Thyroid gland (tissue), 4 donors: ENCODE measurements at regions not wholly inside any gene's neighbourhood (a gene's known extent, or its start where the extent isn't known, plus 50 kb on each side); places are given as distances from the start of the nearest gene placed in this dataset.

Source experiments
- DNase-seq, 2 donors: peaks; one replicate each; pipeline ENCODE4 v3.0.0-alpha.2; 2019
- H3K27ac ChIP-seq, 3 donors: fragments of 200-600 bp; sonication (generic); 1 replicate in 2 of 3; 2 replicates in 1 of 3; pipeline ENCODE4 v1.5.1; 2016 to 2019; ENCODE audit warnings: mild to moderate bottlenecking in 1 of 3, moderate library complexity in 1 of 3
- H3K27me3 ChIP-seq: fragments of 200-600 bp; sonication (generic); one replicate; pipeline ENCODE4 v1.5.1; 2019
- H3K36me3 ChIP-seq, 2 donors: fragments of 200-600 bp; sonication (generic); one replicate each; pipeline ENCODE4 v1.5.1; 2016 to 2019
- H3K4me1 ChIP-seq, 2 donors: fragments of 200-600 bp; sonication (generic); one replicate each; pipeline ENCODE4 v1.5.1; 2017 to 2019
- H3K4me3 ChIP-seq, 3 donors: fragments of 200-600 bp; sonication (generic); replicated peaks in 1 of 3; 1 replicate in 2 of 3; 2 replicates in 1 of 3; pipeline ENCODE4 v1.5.1; 2016; ENCODE audit warnings: mild to moderate bottlenecking in 1 of 3
- H3K9me3 ChIP-seq: fragments of 200-600 bp; sonication (generic); one replicate; pipeline ENCODE4 v1.5.1; 2017
- POLR2A ChIP-seq, 2 donors: fragments of 450-650 bp; IDR thresholded peaks; one replicate each; pipeline ENCODE4 v1.6.1; 2017; ENCODE audit warnings: antibody characterized with exemption in 2 of 2, mild to moderate bottlenecking in 2 of 2, moderate library complexity in 1 of 2
- WGBS, 2 donors: methylation state at CpG; one replicate each; pipeline ENCODE4 v1.1.5; 2017; 5-methylcytosine and 5-hydroxymethylcytosine counted together
- intact Hi-C: fragments of 100-400 bp; cut with DNase I; formaldehyde crosslinking; loops from one replicate; pipeline ENCODE4 v1.15.1; 2023
- TF ChIP-seq, protein P1 (sequence below), 6 experiments: fragments of 200-600 bp in 3 of 6; fragments of 450-650 bp in 3 of 6; sonication (generic) in 3 of 6; IDR thresholded peaks; one replicate each; pipeline ENCODE4 v1.5.1; 2016 to 2019; ENCODE audit warnings: antibody characterized with exemption in 6 of 6, mild to moderate bottlenecking in 2 of 6, inconsistent platforms in 1 of 6, moderate library complexity in 1 of 6

- Histone ChIP-seq H3K4me3 (no peak overlapping the region), H3K27me3 (no peaks in the 10 kb centered on the region), H3K4me1 (no peaks in the 10 kb centered on the region), H3K27ac (no peak overlapping the region), H3K36me3 (no peaks in the 10 kb centered on the region), H3K9me3 (no peaks in the 10 kb centered on the region)
- DNase-seq, result no peak
- TF ChIP-seq, protein P1, sequence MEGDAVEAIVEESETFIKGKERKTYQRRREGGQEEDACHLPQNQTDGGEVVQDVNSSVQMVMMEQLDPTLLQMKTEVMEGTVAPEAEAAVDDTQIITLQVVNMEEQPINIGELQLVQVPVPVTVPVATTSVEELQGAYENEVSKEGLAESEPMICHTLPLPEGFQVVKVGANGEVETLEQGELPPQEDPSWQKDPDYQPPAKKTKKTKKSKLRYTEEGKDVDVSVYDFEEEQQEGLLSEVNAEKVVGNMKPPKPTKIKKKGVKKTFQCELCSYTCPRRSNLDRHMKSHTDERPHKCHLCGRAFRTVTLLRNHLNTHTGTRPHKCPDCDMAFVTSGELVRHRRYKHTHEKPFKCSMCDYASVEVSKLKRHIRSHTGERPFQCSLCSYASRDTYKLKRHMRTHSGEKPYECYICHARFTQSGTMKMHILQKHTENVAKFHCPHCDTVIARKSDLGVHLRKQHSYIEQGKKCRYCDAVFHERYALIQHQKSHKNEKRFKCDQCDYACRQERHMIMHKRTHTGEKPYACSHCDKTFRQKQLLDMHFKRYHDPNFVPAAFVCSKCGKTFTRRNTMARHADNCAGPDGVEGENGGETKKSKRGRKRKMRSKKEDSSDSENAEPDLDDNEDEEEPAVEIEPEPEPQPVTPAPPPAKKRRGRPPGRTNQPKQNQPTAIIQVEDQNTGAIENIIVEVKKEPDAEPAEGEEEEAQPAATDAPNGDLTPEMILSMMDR (IDR thresholded peaks at IDR 0.05), result no peak
- TF ChIP-seq POLR2A (IDR thresholded peaks at IDR 0.05), result no peak
- 88 to 93% methylated on average over 1 of the region's 1 CpG for WGBS, 2 donors
- intact Hi-C loops, result no loop called here
Measured at GRCh38 chr7:124652237-124652636, 113.4 kb downstream of the GPR37 start.

DNA sequence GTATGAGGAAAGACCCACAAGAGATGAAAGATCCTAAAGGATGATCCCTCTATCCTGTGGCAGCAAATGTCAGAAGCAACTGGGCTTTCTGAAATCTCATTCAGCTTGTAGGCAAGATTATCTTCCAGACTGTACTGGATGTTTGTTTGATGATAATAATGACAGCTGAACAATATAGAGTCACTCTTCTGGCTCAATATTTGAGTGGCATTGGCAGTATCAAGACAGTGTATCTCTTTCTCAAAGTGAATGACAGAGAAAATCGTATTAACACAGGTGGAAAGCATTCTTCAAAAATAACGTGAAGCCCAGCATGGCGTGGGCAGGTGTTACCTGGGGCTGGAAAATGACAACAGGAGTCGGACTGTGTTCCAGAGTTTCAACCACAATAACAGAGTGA lies 114.5 kb downstream of the GPR37 start:
- intact Hi-C loops, result no loop called here
- DNase-seq, result no peak
- no peaks in the 10 kb centered on the region for H3K36me3 ChIP-seq
- H3K4me3 ChIP-seq, result no peak overlapping the region
- no peaks in the 10 kb centered on the region for H3K9me3 ChIP-seq
- TF ChIP-seq, protein P1 (IDR thresholded peaks at IDR 0.05), result no peak
- TF ChIP-seq POLR2A (IDR thresholded peaks at IDR 0.05), result no peak
- no peaks in the 10 kb centered on the region for H3K4me1 ChIP-seq
- no peak overlapping the region for H3K27ac ChIP-seq
- no peaks in the 10 kb centered on the region for H3K27me3 ChIP-seq
- WGBS, 2 donors, result 82 to 87% methylated on average over 4 of the region's 4 CpGs

GRCh38 chr7:124649397-124650014 lies 116.1 kb downstream of the GPR37 start:
- no peaks in the 10 kb centered on the region for H3K9me3 ChIP-seq
- no peak for TF ChIP-seq POLR2A (IDR thresholded peaks at IDR 0.05)
- TF ChIP-seq, protein P1 (IDR thresholded peaks at IDR 0.05), result no peak
- 78 to 79% methylated on average over 4 of the region's 4 CpGs for WGBS, 2 donors
- H3K27me3 ChIP-seq, result no peaks in the 10 kb centered on the region
- no peak overlapping the region for H3K27ac ChIP-seq
- no peaks in the 10 kb centered on the region for H3K4me1 ChIP-seq
- DNase-seq, result no peak
- H3K36me3 ChIP-seq, result no peaks in the 10 kb centered on the region
- H3K4me3 ChIP-seq, result no peak overlapping the region
- intact Hi-C loops, result no loop called here

GRCh38 chr7:124647630-124648306 lies 117.8 kb downstream of the GPR37 start:
- TF ChIP-seq, protein P1 (IDR thresholded peaks at IDR 0.05), result no peak
- no peak for TF ChIP-seq POLR2A (IDR thresholded peaks at IDR 0.05)
- Histone ChIP-seq H3K36me3 (no peaks in the 10 kb centered on the region), H3K9me3 (no peaks in the 10 kb centered on the region), H3K27ac (no peak overlapping the region), H3K27me3 (no peaks in the 10 kb centered on the region), H3K4me3 (no peak overlapping the region), H3K4me1 (no peaks in the 10 kb centered on the region)
- no peak for DNase-seq
- intact Hi-C loops, result no loop called here

DNA sequence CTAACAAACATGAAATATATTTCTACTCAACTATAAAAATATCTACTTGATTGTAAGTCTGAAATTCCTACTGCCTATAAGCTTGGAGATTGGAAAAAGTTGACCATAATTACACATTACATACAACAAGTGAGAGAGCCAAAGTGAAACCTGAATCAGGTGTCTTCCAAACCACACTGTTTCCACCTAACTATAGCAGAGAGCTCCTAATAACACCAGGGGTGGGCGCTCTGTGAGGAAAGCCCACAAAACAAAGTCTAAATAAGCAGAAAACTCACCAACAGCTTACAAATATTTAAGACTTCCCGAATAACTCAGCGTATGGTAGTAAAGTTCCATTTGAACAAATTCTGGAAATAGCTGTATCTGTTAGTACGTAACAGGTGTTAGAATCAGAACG lies 119.9 kb downstream of the GPR37 start:
- Histone ChIP-seq H3K27me3 (no peaks in the 10 kb centered on the region), H3K36me3 (no peaks in the 10 kb centered on the region), H3K27ac (no peak overlapping the region), H3K4me1 (no peaks in the 10 kb centered on the region), H3K9me3 (no peaks in the 10 kb centered on the region), H3K4me3 (no peak overlapping the region)
- WGBS, 2 donors, result 89 to 90% methylated on average over 5 of the region's 5 CpGs
- TF ChIP-seq POLR2A (IDR thresholded peaks at IDR 0.05), result no peak
- TF ChIP-seq, protein P1 (IDR thresholded peaks at IDR 0.05), result no peak
- intact Hi-C loops, result no loop called here
- DNase-seq, result no peak
